ENCODE measurements at regions not wholly inside any gene's neighbourhood (a gene's known extent, or its start where the extent isn't known, plus 50 kb on each side); places are given as distances from the start of the nearest gene placed in this dataset.
A peak's percentile ranks its signal among the peaks of the same experiment; 100 is the strongest.

- no peak for TF ChIP-seq RXRA (IDR thresholded peaks at IDR 0.05; ENCODE audit: borderline replicate concordance, low read depth)
- TF ChIP-seq TEAD4 (IDR thresholded peaks at IDR 0.05; ENCODE audit: borderline replicate concordance, insufficient read depth), result no peak
- no peak for TF ChIP-seq GABPA (IDR thresholded peaks at IDR 0.05; ENCODE audit: low read depth)
- no peak for TF ChIP-seq YY1 (IDR thresholded peaks at IDR 0.05; ENCODE audit: low read depth)
- no peak for TF ChIP-seq MAX (IDR thresholded peaks at IDR 0.05; ENCODE audit: low read depth)
- no peak for TF ChIP-seq MXI1 (IDR thresholded peaks at IDR 0.05; ENCODE audit: low read depth, low read length)
- no peak for DNase-seq
- ChIA-PET POLR2A (no interaction called here), CTCF (interaction anchor here (0.5 kb wide), 1 partner anchor 17 kb away, joined by 3 read pairs; no protein-coding TSS in a partner anchor)
- H4K20me1 ChIP-seq (ENCODE audit: insufficient read depth), result no peaks in the 10 kb centered on the region
- H3K27ac ChIP-seq (ENCODE audit: low read depth in 2 of 2, low read length in 1 of 2), result no peak overlapping the region
- H3K4me3 ChIP-seq (ENCODE audit: low read depth in 2 of 2, low read length in 1 of 2), result no peak overlapping the region
- no peaks in the 10 kb centered on the region for H3F3A ChIP-seq (replicated peaks; ENCODE audit: insufficient read depth)
- H3K36me3 ChIP-seq (replicated peaks in 1 of 2; ENCODE audit: control insufficient read depth in 1 of 2, insufficient read depth in 2 of 2, low read length in 1 of 2), result no peaks in the 10 kb centered on the region
- H3K4me1 ChIP-seq (ENCODE audit: control insufficient read depth in 1 of 2, insufficient read depth in 2 of 2, low read depth in 1 of 2, low read length in 1 of 2), result no peaks in the 10 kb centered on the region
- H3K4me2 ChIP-seq, result no peak overlapping the region
- no peak overlapping the region for H3K9ac ChIP-seq
- H3K9me2 ChIP-seq, result no peaks in the 10 kb centered on the region
- H2AFZ ChIP-seq (ENCODE audit: low read depth), result no peak overlapping the region
- no peaks in the 10 kb centered on the region for H3K27me3 ChIP-seq (ENCODE audit: insufficient read depth)
- no peaks in the 10 kb centered on the region for H3K79me2 ChIP-seq (ENCODE audit: insufficient read depth)
- no peaks in the 10 kb centered on the region for H3K9me3 ChIP-seq
- 0% methylated on average over 3 of the region's 3 CpGs for WGBS (ENCODE audit: low lambda C conversion rate)
Observed at GRCh38 chr5:20340126-20340525, 352.1 kb upstream of the CDH18 start.

GRCh38 chr5:20335978-20336377 is 348.0 kb upstream of the CDH18 start:
- no peak overlapping the region for H3K9ac ChIP-seq
- no peaks in the 10 kb centered on the region for H3K79me2 ChIP-seq (ENCODE audit: insufficient read depth)
- 2% methylated on average over 2 of the region's 2 CpGs for WGBS (ENCODE audit: low lambda C conversion rate)
- H3K27ac ChIP-seq (ENCODE audit: low read depth in 2 of 2, low read length in 1 of 2), result no peak overlapping the region
- H3K9me3 ChIP-seq, result no peaks in the 10 kb centered on the region
- H3K4me1 ChIP-seq (ENCODE audit: control insufficient read depth in 1 of 2, insufficient read depth in 2 of 2, low read depth in 1 of 2, low read length in 1 of 2), result no peaks in the 10 kb centered on the region
- ChIA-PET POLR2A (no interaction called here), CTCF (interaction anchor here (0.9 kb wide), 1 partner anchor 9 kb away, joined by 3 read pairs; no protein-coding TSS in a partner anchor)
- no peak for DNase-seq
- H3F3A ChIP-seq (replicated peaks; ENCODE audit: insufficient read depth), result no peaks in the 10 kb centered on the region
- H3K27me3 ChIP-seq (ENCODE audit: insufficient read depth), result no peaks in the 10 kb centered on the region
- H2AFZ ChIP-seq (ENCODE audit: low read depth), result no peak overlapping the region
- H3K36me3 ChIP-seq (replicated peaks in 1 of 2; ENCODE audit: control insufficient read depth in 1 of 2, insufficient read depth in 2 of 2, low read length in 1 of 2), result no peaks in the 10 kb centered on the region
- no peaks in the 10 kb centered on the region for H3K9me2 ChIP-seq
- TF ChIP-seq PBX3 (IDR thresholded peaks at IDR 0.05), result no peak
- TF ChIP-seq CTCF (IDR thresholded peaks at IDR 0.05), result peak; percentile 34; the same call in 1 of the 2 replicates
- H4K20me1 ChIP-seq (ENCODE audit: insufficient read depth), result no peaks in the 10 kb centered on the region
- no peak overlapping the region for H3K4me3 ChIP-seq (ENCODE audit: low read depth in 2 of 2, low read length in 1 of 2)
- H3K4me2 ChIP-seq, result no peak overlapping the region

GRCh38 chr5:20331826-20332225 is 343.8 kb upstream of the CDH18 start:
- Histone ChIP-seq H3K4me2 (no peak overlapping the region), H3K9me3 (no peaks in the 10 kb centered on the region), H3K9me2 (no peaks in the 10 kb centered on the region), H4K20me1 (ENCODE audit: insufficient read depth) (no peaks in the 10 kb centered on the region), H3K27ac (ENCODE audit: low read depth in 2 of 2, low read length in 1 of 2) (no peak overlapping the region), H3K79me2 (ENCODE audit: insufficient read depth) (no peaks in the 10 kb centered on the region), H3K4me1 (ENCODE audit: control insufficient read depth in 1 of 2, insufficient read depth in 2 of 2, low read depth in 1 of 2, low read length in 1 of 2) (no peaks in the 10 kb centered on the region), H3K27me3 (ENCODE audit: insufficient read depth) (no peaks in the 10 kb centered on the region), H3K9ac (no peak overlapping the region), H2AFZ (ENCODE audit: low read depth) (no peak overlapping the region), H3K4me3 (ENCODE audit: low read depth in 2 of 2, low read length in 1 of 2) (no peak overlapping the region), H3K36me3 (replicated peaks in 1 of 2; ENCODE audit: control insufficient read depth in 1 of 2, insufficient read depth in 2 of 2, low read length in 1 of 2) (no peaks in the 10 kb centered on the region), H3F3A (replicated peaks; ENCODE audit: insufficient read depth) (no peaks in the 10 kb centered on the region)
- no peak for DNase-seq
- 5% methylated on average over 1 of the region's 1 CpG for WGBS (ENCODE audit: low lambda C conversion rate)
- ChIA-PET CTCF (no interaction called here), POLR2A (no interaction called here)
- TF ChIP-seq REST (IDR thresholded peaks at IDR 0.05; ENCODE audit: low read depth, low read length) (no peak), EP300 (IDR thresholded peaks at IDR 0.05; ENCODE audit: borderline replicate concordance in 1 of 2, low read depth in 1 of 2, low read length in 1 of 2) (no peak), YY1 (IDR thresholded peaks at IDR 0.05; ENCODE audit: low read depth) (no peak), ELF1 (IDR thresholded peaks at IDR 0.05) (no peak), RCOR1 (IDR thresholded peaks at IDR 0.05; ENCODE audit: low read length) (no peak), PBX3 (IDR thresholded peaks at IDR 0.05) (no peak), MEF2A (IDR thresholded peaks at IDR 0.05; ENCODE audit: borderline replicate concordance, low read depth) (no peak), JUND (IDR thresholded peaks at IDR 0.05) (no peak)
